ENCODE measurements at regions not wholly inside any gene's neighbourhood (a gene's known extent, or its start where the extent isn't known, plus 50 kb on each side); places are given as distances from the start of the nearest gene placed in this dataset.

- DNase-seq (ENCODE audit: low spot score), result no peak
Measured at GRCh38 chr10:62880162-62880561, 64.0 kb upstream of the EGR2 start.

GRCh38 chr10:62873866-62874265 is 57.7 kb upstream of the EGR2 start:
- DNase-seq (ENCODE audit: low spot score), result no peak

- no peak for DNase-seq (ENCODE audit: low spot score)
Measured at GRCh38 chr10:62870866-62871265, 54.7 kb upstream of the EGR2 start.

GRCh38 chr10:62869958-62870357 is 53.8 kb upstream of the EGR2 start:
- DNase-seq (ENCODE audit: low spot score), result peak; percentile 22

- no peak for DNase-seq (ENCODE audit: low spot score)
Measured at GRCh38 chr10:62866941-62867340, 50.8 kb upstream of the EGR2 start.

- DNase-seq (ENCODE audit: low spot score), result no peak
Measured at GRCh38 chr10:62866451-62866850, 50.3 kb upstream of the EGR2 start.

All from AG08395 (cell line).